GM06990 (cell line): ENCODE measurements at regions not wholly inside any gene's neighbourhood (a gene's known extent, or its start where the extent isn't known, plus 50 kb on each side); places are given as distances from the start of the nearest gene placed in this dataset.
A peak's percentile ranks its signal among the peaks of the same experiment; 100 is the strongest.

Experiments
- DNase-seq: peaks from one replicate; pipeline ENCODE4 v3.0.0-alpha.2; 2011; ENCODE audit not compliant: insufficient read length; ENCODE audit errors: extremely low read depth
- H3K27me3 ChIP-seq: replicated peaks from 2 replicates; pipeline ENCODE4 v1.6.0; 2011; ENCODE audit warnings: low read length; ENCODE audit not compliant: control insufficient read depth, insufficient read depth
- H3K36me3 ChIP-seq: 2 replicates; pipeline ENCODE4 v1.5.1; 2011; ENCODE audit warnings: low read length; ENCODE audit not compliant: control insufficient read depth, insufficient read depth
- H3K4me3 ChIP-seq: replicated peaks from 2 replicates; pipeline ENCODE4 v1.5.1; 2011; ENCODE audit warnings: low read depth, mild to moderate bottlenecking, control low read depth, low read length
- CTCF ChIP-seq: IDR thresholded peaks from 2 replicates; pipeline ENCODE4 v1.5.1; 2011; ENCODE audit warnings: low read length, control low read depth, mild to moderate bottlenecking, inconsistent platforms; ENCODE audit not compliant: insufficient read depth, poor library complexity, severe bottlenecking

DNA sequence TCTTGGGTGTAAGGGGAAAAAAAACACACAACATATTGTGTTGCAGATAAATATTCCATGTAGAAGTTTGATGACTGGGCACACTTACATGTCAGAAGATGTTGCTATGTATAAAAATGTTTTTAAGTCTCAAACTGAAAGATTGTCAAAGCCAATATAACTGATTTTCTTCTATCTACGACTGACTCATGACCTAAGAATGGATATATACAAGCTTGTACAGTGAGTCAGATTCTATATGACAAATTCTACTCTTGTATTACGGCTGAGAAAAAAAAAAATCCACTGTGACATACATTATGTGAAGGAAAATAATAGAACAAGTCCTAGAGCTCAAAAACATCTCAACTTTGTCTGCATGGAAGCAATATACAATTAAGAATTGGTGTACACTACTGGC is 343.0 kb upstream of the PCDH15 start:
- no peak for DNase-seq
- TF ChIP-seq CTCF: no peak

GRCh38 chr10:55141892-55142291 is 340.9 kb upstream of the PCDH15 start:
- DNase-seq: no peak
- no peak for TF ChIP-seq CTCF
- Histone ChIP-seq H3K4me3 (no peak overlapping the region), H3K27me3 (no peaks in the 10 kb centered on the region), H3K36me3 (no peaks in the 10 kb centered on the region)

More for the DNA sequence above, 343.0 kb upstream of the PCDH15 start:
- Histone ChIP-seq H3K27me3 (no peaks in the 10 kb centered on the region), H3K4me3 (no peak overlapping the region), H3K36me3 (no peaks in the 10 kb centered on the region)

- H3K27me3 ChIP-seq: no peaks in the 10 kb centered on the region
- H3K36me3 ChIP-seq: no peaks in the 10 kb centered on the region
- H3K4me3 ChIP-seq: no peak overlapping the region
- no peak for DNase-seq
- TF ChIP-seq CTCF: no peak
These were observed 336.0 kb upstream of the PCDH15 start for GRCh38 chr10:55137063-55137462.

- Histone ChIP-seq H3K27me3 (no peaks in the 10 kb centered on the region), H3K36me3 (no peaks in the 10 kb centered on the region), H3K4me3 (no peak overlapping the region)
- no peak for DNase-seq
- no peak for TF ChIP-seq CTCF
These were observed 303.7 kb upstream of the PCDH15 start for GRCh38 chr10:55104738-55105137.

- Histone ChIP-seq H3K36me3 (no peaks in the 10 kb centered on the region), H3K4me3 (no peak overlapping the region), H3K27me3 (no peaks in the 10 kb centered on the region)
- no peak for TF ChIP-seq CTCF
- DNase-seq: no peak
These were observed 297.4 kb upstream of the PCDH15 start for GRCh38 chr10:55098452-55098851.

DNA sequence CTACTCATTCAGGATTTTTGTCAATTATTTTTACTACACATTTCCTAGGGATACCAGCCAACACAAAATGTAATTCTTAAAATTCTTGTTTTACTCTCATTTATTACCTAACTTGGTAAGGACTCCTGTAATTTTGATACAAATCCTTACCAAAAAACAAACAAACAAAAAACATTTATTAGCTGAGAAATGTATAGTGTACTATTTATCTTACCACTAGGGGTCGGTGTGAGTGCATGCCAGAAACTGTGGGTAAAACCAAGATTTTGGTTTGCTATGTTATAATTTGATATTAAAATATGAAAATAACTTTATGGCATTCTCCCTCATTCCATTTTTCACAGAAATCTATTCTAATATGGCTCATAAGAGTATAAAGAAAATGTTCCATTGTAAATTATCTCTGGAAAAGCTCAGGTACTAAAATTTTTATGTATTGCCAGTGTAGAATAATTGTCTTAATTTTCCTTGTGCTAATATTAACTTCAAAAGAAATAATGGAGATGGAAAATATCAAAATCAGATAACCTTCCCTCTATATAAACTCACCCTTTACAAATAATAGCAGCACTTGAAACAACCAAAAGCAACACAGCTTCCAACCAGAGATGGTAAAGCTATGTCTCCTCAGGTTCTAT is 290.8 kb upstream of the PCDH15 start:
- peak; percentile 63 for TF ChIP-seq CTCF
- DNase-seq: no peak
- Histone ChIP-seq H3K36me3 (no peaks in the 10 kb centered on the region), H3K4me3 (no peak overlapping the region), H3K27me3 (no peaks in the 10 kb centered on the region)
